ENCODE measurements at regions not wholly inside any gene's neighbourhood (a gene's known extent, or its start where the extent isn't known, plus 50 kb on each side); places are given as distances from the start of the nearest gene placed in this dataset.

DNA sequence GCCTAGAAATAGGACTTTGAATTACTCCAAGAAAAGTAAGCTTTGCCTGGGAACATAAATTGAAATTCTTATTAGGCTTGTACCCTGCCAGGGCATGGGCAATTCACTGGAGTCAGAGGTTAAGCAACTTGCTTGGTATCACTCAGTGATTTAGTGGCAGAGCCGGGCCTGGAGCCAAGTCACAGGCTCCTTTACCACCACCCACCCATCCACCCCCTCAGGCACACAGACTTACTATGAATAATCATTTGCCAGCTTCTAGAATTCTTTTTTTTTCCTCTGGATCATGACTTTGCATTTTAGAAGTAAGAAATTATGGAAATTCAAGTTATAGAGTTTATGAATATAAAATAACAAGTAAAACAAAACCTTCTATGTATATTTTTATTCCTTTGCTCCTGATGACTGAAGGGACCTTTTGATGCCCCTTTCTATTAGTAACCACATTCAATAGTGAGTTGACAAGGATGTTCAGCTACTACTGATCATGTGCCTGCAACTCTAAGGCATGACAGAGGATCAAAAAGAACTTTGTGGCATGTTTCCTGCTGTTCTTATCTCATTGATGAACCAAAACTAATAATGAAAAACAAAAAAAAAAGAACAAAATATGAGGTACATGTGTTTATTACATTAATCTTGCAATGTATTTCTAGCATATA is 614.7 kb downstream of the TLR4 start:
- H3K27ac ChIP-seq (ENCODE audit: low read length), result no peak overlapping the region
- no peak overlapping the region for H3K4me3 ChIP-seq (ENCODE audit: low read length in 2 of 2)
- H3K27me3 ChIP-seq (ENCODE audit: control insufficient read depth in 1 of 2, insufficient read depth in 2 of 2, low read length in 2 of 2), result no peaks in the 10 kb centered on the region
- no peaks in the 10 kb centered on the region for H3K4me1 ChIP-seq (ENCODE audit: control insufficient read depth, insufficient read depth, low read length)
- H3K36me3 ChIP-seq (ENCODE audit: control insufficient read depth in 2 of 2, insufficient read depth in 2 of 2, low read length in 2 of 2), result no peaks in the 10 kb centered on the region
- H3K9me3 ChIP-seq (ENCODE audit: control insufficient read depth in 2 of 2, low read length in 2 of 2), result no peaks in the 10 kb centered on the region
- no peak overlapping the region for H3K9ac ChIP-seq (ENCODE audit: low read length in 2 of 2)

DNA sequence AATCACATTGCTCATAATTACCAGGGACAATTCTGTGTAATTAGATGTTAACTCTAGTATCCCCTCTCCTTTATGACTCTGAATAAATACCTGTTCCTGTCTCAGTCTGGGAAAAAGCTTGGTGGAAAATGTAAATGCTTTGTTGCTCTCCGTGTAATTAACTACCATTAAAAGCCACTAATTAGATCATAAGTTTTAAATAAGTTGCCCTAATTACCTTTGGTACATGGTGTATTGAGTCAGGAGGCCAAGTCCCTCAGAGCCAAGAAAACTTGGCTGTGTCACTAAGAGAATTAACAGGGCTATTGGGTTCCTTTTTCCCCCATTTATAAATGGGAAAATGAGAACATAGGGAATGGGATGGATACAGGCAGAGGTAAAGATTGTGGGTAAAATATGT is 617.6 kb downstream of the TLR4 start:
- H3K27me3 ChIP-seq (ENCODE audit: control insufficient read depth in 1 of 2, insufficient read depth in 2 of 2, low read length in 2 of 2), result no peaks in the 10 kb centered on the region
- no peaks in the 10 kb centered on the region for H3K36me3 ChIP-seq (ENCODE audit: control insufficient read depth in 2 of 2, insufficient read depth in 2 of 2, low read length in 2 of 2)
- H3K4me3 ChIP-seq (ENCODE audit: low read length in 2 of 2), result no peak overlapping the region
- H3K4me1 ChIP-seq (ENCODE audit: control insufficient read depth, insufficient read depth, low read length), result no peaks in the 10 kb centered on the region
- H3K27ac ChIP-seq (ENCODE audit: low read length), result no peak overlapping the region
- no peak overlapping the region for H3K9ac ChIP-seq (ENCODE audit: low read length in 2 of 2)
- H3K9me3 ChIP-seq (ENCODE audit: control insufficient read depth in 2 of 2, low read length in 2 of 2), result no peaks in the 10 kb centered on the region

DNA sequence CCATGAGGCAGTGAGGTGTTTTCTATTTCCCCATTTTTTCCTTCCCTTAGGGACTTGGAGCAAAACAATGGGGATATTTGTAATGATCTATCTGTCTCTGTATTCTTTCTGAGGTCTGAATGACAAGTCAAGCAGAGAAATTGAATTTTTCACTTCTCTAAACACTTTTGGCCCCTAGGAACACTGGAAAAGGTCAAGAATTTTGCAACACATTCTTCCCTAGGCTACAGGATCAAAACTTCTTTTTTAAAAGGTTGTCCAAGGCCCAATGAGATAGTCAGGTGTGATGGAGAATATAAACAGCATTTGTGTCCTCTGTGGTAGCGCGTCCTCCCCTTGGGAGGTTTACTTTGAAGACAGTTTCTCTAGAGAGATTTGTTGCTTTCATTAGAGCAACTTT is 620.5 kb downstream of the TLR4 start:
- Histone ChIP-seq H3K4me3 (ENCODE audit: low read length in 2 of 2) (no peak overlapping the region), H3K27me3 (ENCODE audit: control insufficient read depth in 1 of 2, insufficient read depth in 2 of 2, low read length in 2 of 2) (no peaks in the 10 kb centered on the region), H3K9ac (ENCODE audit: low read length in 2 of 2) (no peak overlapping the region), H3K4me1 (ENCODE audit: control insufficient read depth, insufficient read depth, low read length) (no peaks in the 10 kb centered on the region), H3K36me3 (ENCODE audit: control insufficient read depth in 2 of 2, insufficient read depth in 2 of 2, low read length in 2 of 2) (no peaks in the 10 kb centered on the region), H3K9me3 (ENCODE audit: control insufficient read depth in 2 of 2, low read length in 2 of 2) (no peaks in the 10 kb centered on the region), H3K27ac (ENCODE audit: low read length) (no peak overlapping the region)

DNA sequence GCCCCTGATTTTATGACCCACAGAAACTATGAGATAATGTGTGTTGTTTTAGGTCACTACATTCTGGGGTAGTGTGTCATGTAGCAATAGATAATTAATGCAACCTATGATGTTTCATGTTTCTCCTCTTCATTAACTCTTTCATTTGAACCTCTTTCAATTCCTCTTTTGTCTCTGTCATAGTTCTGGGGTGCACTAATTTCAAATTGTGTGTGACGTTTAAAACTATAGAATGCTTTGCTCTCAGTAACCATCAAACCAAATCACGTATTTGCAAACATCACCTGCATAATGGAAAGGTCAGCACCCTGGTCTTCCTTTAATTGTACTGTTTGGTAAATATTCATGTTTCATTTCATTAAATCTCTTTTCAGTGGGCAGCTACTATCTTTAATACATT is 621.6 kb downstream of the TLR4 start:
- Histone ChIP-seq H3K4me1 (ENCODE audit: control insufficient read depth, insufficient read depth, low read length) (no peaks in the 10 kb centered on the region), H3K27ac (ENCODE audit: low read length) (no peak overlapping the region), H3K4me3 (ENCODE audit: low read length in 2 of 2) (no peak overlapping the region), H3K36me3 (ENCODE audit: control insufficient read depth in 2 of 2, insufficient read depth in 2 of 2, low read length in 2 of 2) (no peaks in the 10 kb centered on the region), H3K9ac (ENCODE audit: low read length in 2 of 2) (no peak overlapping the region), H3K9me3 (ENCODE audit: control insufficient read depth in 2 of 2, low read length in 2 of 2) (no peaks in the 10 kb centered on the region), H3K27me3 (ENCODE audit: control insufficient read depth in 1 of 2, insufficient read depth in 2 of 2, low read length in 2 of 2) (no peaks in the 10 kb centered on the region)

DNA sequence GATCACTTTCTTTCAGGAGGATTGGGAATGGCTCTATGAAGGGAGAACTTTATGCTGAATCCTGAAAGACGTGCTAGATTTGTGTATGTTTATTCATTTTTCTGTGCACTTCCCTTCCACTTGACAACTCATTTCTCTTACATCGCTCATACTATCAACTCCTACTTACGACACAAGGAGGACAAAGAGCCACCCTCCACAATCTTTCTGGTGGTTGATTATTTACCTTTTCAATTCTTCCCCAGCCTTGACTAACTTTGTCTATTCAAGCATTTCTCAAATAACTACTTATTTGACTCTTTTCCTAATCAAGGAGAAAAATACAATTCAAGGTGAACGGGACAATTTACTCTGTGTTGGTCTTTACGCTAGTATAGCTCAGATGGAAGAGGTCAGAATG is 622.1 kb downstream of the TLR4 start:
- Histone ChIP-seq H3K9me3 (ENCODE audit: control insufficient read depth in 2 of 2, low read length in 2 of 2) (no peaks in the 10 kb centered on the region), H3K36me3 (ENCODE audit: control insufficient read depth in 2 of 2, insufficient read depth in 2 of 2, low read length in 2 of 2) (no peaks in the 10 kb centered on the region), H3K27ac (ENCODE audit: low read length) (no peak overlapping the region), H3K4me3 (ENCODE audit: low read length in 2 of 2) (no peak overlapping the region), H3K9ac (ENCODE audit: low read length in 2 of 2) (no peak overlapping the region), H3K4me1 (ENCODE audit: control insufficient read depth, insufficient read depth, low read length) (no peaks in the 10 kb centered on the region), H3K27me3 (ENCODE audit: control insufficient read depth in 1 of 2, insufficient read depth in 2 of 2, low read length in 2 of 2) (no peaks in the 10 kb centered on the region)

DNA sequence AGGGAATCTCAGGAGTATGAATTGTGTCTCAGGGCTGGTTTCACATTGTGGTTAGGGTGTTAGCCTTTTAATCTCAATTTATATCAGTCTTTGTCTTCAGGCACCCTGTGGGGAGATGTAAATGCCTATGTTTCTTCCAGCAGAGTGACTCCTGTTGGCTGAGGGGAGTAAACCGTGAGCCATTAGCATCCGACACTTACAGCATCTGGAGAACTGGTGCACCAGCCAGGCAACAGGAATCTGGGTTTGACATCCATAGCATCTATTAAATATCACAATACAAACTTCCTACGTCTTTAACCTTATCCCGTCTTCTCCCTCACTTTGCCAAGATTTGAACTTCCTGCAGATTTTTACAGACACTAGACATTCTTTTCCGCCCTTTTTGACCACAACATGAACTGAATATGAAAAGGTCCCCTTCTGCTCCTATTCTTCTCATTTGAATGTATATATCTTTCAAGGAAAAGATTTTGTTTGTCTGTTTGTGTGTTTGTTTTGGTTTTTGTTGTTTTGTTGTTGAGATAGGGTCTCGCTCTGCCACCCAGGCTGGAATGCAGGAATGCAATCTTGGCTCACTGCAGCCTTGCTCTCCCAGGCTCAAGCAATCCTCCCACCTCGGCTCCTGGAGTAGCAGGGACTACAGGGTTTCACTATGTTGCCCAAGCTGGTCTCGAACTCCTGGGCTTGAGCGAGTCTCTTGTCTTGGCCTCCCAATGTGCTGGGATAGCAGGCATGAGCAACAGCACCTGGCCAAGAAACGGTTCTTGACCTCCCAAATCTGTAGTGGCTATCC is 626.2 kb downstream of the TLR4 start:
- Histone ChIP-seq H3K9ac (ENCODE audit: low read length in 2 of 2) (no peak overlapping the region), H3K4me3 (ENCODE audit: low read length in 2 of 2) (no peak overlapping the region), H3K27me3 (ENCODE audit: control insufficient read depth in 1 of 2, insufficient read depth in 2 of 2, low read length in 2 of 2) (no peaks in the 10 kb centered on the region), H3K27ac (ENCODE audit: low read length) (no peak overlapping the region), H3K4me1 (ENCODE audit: control insufficient read depth, insufficient read depth, low read length) (no peaks in the 10 kb centered on the region), H3K36me3 (ENCODE audit: control insufficient read depth in 2 of 2, insufficient read depth in 2 of 2, low read length in 2 of 2) (no peaks in the 10 kb centered on the region), H3K9me3 (ENCODE audit: control insufficient read depth in 2 of 2, low read length in 2 of 2) (no peaks in the 10 kb centered on the region)

DNA sequence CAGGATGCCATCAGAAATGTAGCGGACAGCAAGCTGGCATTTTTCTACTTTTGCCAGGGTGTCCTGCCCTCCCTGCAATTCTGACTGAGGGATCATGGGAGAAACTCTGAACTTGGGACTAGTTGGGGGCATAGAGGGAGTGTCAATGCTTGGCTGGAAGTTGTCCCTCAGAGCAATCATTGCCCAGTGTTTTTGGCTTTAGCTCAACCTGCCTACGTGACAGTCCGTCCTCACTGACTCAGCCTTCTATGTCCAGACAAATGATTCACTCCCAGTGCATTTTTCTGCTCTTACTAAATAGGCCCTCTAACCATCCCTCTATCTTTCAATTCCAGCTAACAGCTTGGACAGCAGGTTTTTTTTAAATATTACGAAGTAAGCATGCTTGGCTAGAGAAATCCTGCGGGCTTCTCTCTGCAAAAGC is 627.4 kb downstream of the TLR4 start:
- H3K27me3 ChIP-seq (ENCODE audit: control insufficient read depth in 1 of 2, insufficient read depth in 2 of 2, low read length in 2 of 2), result no peaks in the 10 kb centered on the region
- no peak overlapping the region for H3K27ac ChIP-seq (ENCODE audit: low read length)
- H3K9me3 ChIP-seq (ENCODE audit: control insufficient read depth in 2 of 2, low read length in 2 of 2), result no peaks in the 10 kb centered on the region
- H3K4me1 ChIP-seq (ENCODE audit: control insufficient read depth, insufficient read depth, low read length), result no peaks in the 10 kb centered on the region
- no peaks in the 10 kb centered on the region for H3K36me3 ChIP-seq (ENCODE audit: control insufficient read depth in 2 of 2, insufficient read depth in 2 of 2, low read length in 2 of 2)
- no peak overlapping the region for H3K9ac ChIP-seq (ENCODE audit: low read length in 2 of 2)
- no peak overlapping the region for H3K4me3 ChIP-seq (ENCODE audit: low read length in 2 of 2)

DNA sequence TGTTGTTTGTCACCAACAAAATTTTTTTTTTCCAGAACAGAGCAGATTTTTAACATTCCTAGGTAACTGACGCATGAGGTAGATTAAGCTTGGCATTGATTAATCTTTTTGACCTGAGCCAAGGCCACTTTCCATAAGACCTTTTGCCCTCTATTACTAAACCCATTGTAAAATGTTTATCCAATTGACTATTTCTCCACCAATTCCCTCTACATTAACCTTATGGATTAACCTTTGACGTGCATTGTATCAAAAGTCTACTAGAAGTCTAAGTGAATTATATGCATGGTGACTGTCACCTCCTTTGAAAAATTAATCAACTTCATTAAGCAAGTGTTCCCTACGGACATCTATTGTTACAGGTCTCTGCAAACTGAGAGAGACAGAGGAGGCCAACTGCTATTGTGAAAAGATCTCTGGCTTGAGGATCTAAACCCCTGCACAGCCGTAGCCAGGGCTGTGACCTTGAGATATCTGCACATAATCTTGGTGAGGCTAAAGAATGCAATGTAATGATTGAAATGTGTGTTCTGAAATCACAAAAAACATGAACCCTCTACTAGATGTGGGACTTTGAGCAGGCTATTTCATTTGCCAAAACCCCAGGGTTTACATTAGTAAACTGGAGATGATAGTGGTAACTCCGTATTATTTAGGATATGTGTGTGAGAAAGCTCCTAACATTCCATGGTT is 632.2 kb downstream of the TLR4 start:
- Histone ChIP-seq H3K27ac (ENCODE audit: low read length) (no peak overlapping the region), H3K9ac (ENCODE audit: low read length in 2 of 2) (no peak overlapping the region), H3K9me3 (ENCODE audit: control insufficient read depth in 2 of 2, low read length in 2 of 2) (no peaks in the 10 kb centered on the region), H3K36me3 (ENCODE audit: control insufficient read depth in 2 of 2, insufficient read depth in 2 of 2, low read length in 2 of 2) (no peaks in the 10 kb centered on the region), H3K4me3 (ENCODE audit: low read length in 2 of 2) (no peak overlapping the region), H3K4me1 (ENCODE audit: control insufficient read depth, insufficient read depth, low read length) (no peaks in the 10 kb centered on the region), H3K27me3 (ENCODE audit: control insufficient read depth in 1 of 2, insufficient read depth in 2 of 2, low read length in 2 of 2) (no peaks in the 10 kb centered on the region)

DNA sequence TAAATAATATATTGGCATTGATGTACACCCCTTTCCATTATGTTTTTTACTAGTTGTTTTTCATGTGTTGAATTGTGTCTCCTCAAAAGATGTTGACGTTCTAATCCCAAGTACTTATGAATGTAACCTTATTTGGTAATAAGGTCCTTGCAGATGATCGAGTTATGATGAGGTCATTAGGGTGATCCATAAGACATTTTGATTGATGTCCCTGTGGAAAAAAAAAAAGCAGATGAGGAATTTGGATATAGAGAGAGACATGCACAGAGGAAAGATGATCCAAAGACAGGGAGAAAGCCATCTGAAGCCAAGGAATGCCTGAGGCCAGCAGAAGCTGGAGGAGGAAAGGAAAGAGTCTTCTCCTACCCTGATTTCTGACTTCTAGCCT is 632.7 kb downstream of the TLR4 start:
- no peak overlapping the region for H3K27ac ChIP-seq (ENCODE audit: low read length)
- H3K4me3 ChIP-seq (ENCODE audit: low read length in 2 of 2), result no peak overlapping the region
- no peak overlapping the region for H3K9ac ChIP-seq (ENCODE audit: low read length in 2 of 2)
- no peaks in the 10 kb centered on the region for H3K27me3 ChIP-seq (ENCODE audit: control insufficient read depth in 1 of 2, insufficient read depth in 2 of 2, low read length in 2 of 2)
- H3K4me1 ChIP-seq (ENCODE audit: control insufficient read depth, insufficient read depth, low read length), result no peaks in the 10 kb centered on the region
- H3K9me3 ChIP-seq (ENCODE audit: control insufficient read depth in 2 of 2, low read length in 2 of 2), result no peaks in the 10 kb centered on the region
- H3K36me3 ChIP-seq (ENCODE audit: control insufficient read depth in 2 of 2, insufficient read depth in 2 of 2, low read length in 2 of 2), result no peaks in the 10 kb centered on the region

DNA sequence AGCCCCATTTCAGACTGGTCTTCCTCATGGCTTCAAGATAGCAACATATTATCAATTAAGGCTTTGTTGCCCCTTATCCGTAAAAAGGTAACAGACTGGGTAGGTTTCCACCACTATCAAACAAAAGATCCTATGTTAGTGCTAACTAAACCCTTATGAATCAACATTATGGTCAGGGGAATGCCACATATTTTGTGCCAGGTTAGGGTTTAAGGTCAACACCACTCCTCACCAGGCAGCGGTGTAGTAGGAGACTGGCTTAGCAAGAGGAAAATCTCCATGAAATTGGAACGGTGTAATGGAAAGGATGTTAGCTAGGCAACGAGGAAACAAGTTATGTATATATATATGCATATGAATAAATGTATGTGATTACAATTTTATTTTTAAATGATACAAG is 655.8 kb downstream of the TLR4 start:
- no peaks in the 10 kb centered on the region for H3K36me3 ChIP-seq (ENCODE audit: control insufficient read depth in 2 of 2, insufficient read depth in 2 of 2, low read length in 2 of 2)
- no peak overlapping the region for H3K27ac ChIP-seq (ENCODE audit: low read length)
- H3K9ac ChIP-seq (ENCODE audit: low read length in 2 of 2), result no peak overlapping the region
- H3K4me3 ChIP-seq (ENCODE audit: low read length in 2 of 2), result no peak overlapping the region
- no peaks in the 10 kb centered on the region for H3K27me3 ChIP-seq (ENCODE audit: control insufficient read depth in 1 of 2, insufficient read depth in 2 of 2, low read length in 2 of 2)
- peaks cover 0 to 3% of the 10 kb centered on the region in 2 donors for H3K9me3 ChIP-seq (ENCODE audit: control insufficient read depth in 2 of 2, low read length in 2 of 2)
- no peaks in the 10 kb centered on the region for H3K4me1 ChIP-seq (ENCODE audit: control insufficient read depth, insufficient read depth, low read length)

DNA sequence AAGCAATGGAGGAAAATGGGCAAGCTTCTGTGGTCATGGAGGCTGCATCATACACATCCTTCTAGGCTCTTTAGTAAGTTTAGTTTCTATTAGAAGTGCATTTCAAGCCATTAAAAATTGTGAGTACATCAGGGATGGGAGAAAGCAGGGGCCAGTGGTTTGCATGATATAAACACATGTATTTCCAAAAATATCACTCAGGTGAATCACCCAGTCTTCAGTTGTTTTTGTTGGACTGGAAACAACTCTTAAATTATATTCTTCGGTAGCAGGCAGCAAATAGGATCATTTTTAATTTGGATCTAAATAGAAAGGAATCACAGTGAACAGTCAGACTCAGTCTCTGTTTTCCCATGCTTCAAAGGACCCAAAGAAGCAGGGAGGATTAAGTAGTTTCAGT is 657.9 kb downstream of the TLR4 start:
- H3K9ac ChIP-seq (ENCODE audit: low read length in 2 of 2), result no peak overlapping the region
- H3K27me3 ChIP-seq (ENCODE audit: control insufficient read depth in 1 of 2, insufficient read depth in 2 of 2, low read length in 2 of 2), result no peaks in the 10 kb centered on the region
- H3K9me3 ChIP-seq (ENCODE audit: control insufficient read depth in 2 of 2, low read length in 2 of 2), result peaks cover 0 to 3% of the 10 kb centered on the region in 2 donors
- H3K36me3 ChIP-seq (ENCODE audit: control insufficient read depth in 2 of 2, insufficient read depth in 2 of 2, low read length in 2 of 2), result no peaks in the 10 kb centered on the region
- H3K27ac ChIP-seq (ENCODE audit: low read length), result no peak overlapping the region
- no peaks in the 10 kb centered on the region for H3K4me1 ChIP-seq (ENCODE audit: control insufficient read depth, insufficient read depth, low read length)
- H3K4me3 ChIP-seq (ENCODE audit: low read length in 2 of 2), result no peak overlapping the region

Measured in stomach smooth muscle (tissue), 2 donors.